GM19455 (cell line): ENCODE measurements at regions not wholly inside any gene's neighbourhood (a gene's known extent, or its start where the extent isn't known, plus 50 kb on each side); places are given as distances from the start of the nearest gene placed in this dataset.

Experiments
- ATAC-seq: cut with Tn5 transposase; IDR thresholded peaks from one replicate; pipeline ENCODE4 v1.9.1; 2021; ENCODE audit not compliant: unreplicated experiment

GRCh38 chr14:40199101-40199500 lies 766.9 kb upstream of the FBXO33 start:
- ATAC-seq = no peak

- no peak for ATAC-seq
These were observed 765.1 kb upstream of the FBXO33 start for GRCh38 chr14:40197344-40197743.

- ATAC-seq = no peak
These were observed 755.8 kb upstream of the FBXO33 start for GRCh38 chr14:40188006-40188405.

GRCh38 chr14:40164083-40164482 lies 731.9 kb upstream of the FBXO33 start:
- no peak for ATAC-seq

- ATAC-seq = no peak
These were observed 707.4 kb upstream of the FBXO33 start for GRCh38 chr14:40139657-40140056.

GRCh38 chr14:40133463-40133862 lies 701.2 kb upstream of the FBXO33 start:
- no peak for ATAC-seq

GRCh38 chr14:40129159-40129558 lies 696.9 kb upstream of the FBXO33 start:
- ATAC-seq = no peak

GRCh38 chr14:40123816-40124215 lies 691.6 kb upstream of the FBXO33 start:
- ATAC-seq = no peak

GRCh38 chr14:40122968-40123648 lies 690.9 kb upstream of the FBXO33 start:
- ATAC-seq = no peak

- ATAC-seq = no peak
These were observed 687.5 kb upstream of the FBXO33 start for GRCh38 chr14:40119765-40120164.

GRCh38 chr14:40119321-40119720 lies 687.1 kb upstream of the FBXO33 start:
- no peak for ATAC-seq

GRCh38 chr14:40115583-40115982 lies 683.4 kb upstream of the FBXO33 start:
- no peak for ATAC-seq

- ATAC-seq = no peak
These were observed 681.4 kb upstream of the FBXO33 start for GRCh38 chr14:40113671-40114070.

- ATAC-seq = no peak
These were observed 668.4 kb upstream of the FBXO33 start for GRCh38 chr14:40100544-40101196.

GRCh38 chr14:40099316-40099715 lies 667.1 kb upstream of the FBXO33 start:
- ATAC-seq = no peak

- no peak for ATAC-seq
These were observed 666.2 kb upstream of the FBXO33 start for GRCh38 chr14:40098468-40098867.

- no peak for ATAC-seq
These were observed 664.7 kb upstream of the FBXO33 start for GRCh38 chr14:40096968-40097367.

GRCh38 chr14:40093800-40094199 lies 661.6 kb upstream of the FBXO33 start:
- no peak for ATAC-seq

GRCh38 chr14:40074169-40074568 lies 641.9 kb upstream of the FBXO33 start:
- ATAC-seq = no peak

GRCh38 chr14:40072175-40072574 lies 639.9 kb upstream of the FBXO33 start:
- no peak for ATAC-seq

- no peak for ATAC-seq
These were observed 627.0 kb upstream of the FBXO33 start for GRCh38 chr14:40058901-40059897.

- no peak for ATAC-seq
These were observed 621.2 kb upstream of the FBXO33 start for GRCh38 chr14:40053416-40053815.
